H9 (cell line): ENCODE measurements at regions not wholly inside any gene's neighbourhood (a gene's known extent, or its start where the extent isn't known, plus 50 kb on each side); places are given as distances from the start of the nearest gene placed in this dataset.

Experiments
- DNase-seq: peaks from one replicate; pipeline ENCODE4 v3.0.0-alpha.2; 2017
- H2AFZ ChIP-seq: one replicate; pipeline ENCODE4 v1.6.1; 2013; ENCODE audit warnings: mild to moderate bottlenecking, low read length, control low read depth, moderate library complexity
- H2AK5ac ChIP-seq: 2 replicates; pipeline ENCODE4 v1.6.1; 2013; ENCODE audit warnings: low read length, control low read depth, mixed read lengths; ENCODE audit not compliant: insufficient read length
- H2BK120ac ChIP-seq: one replicate; pipeline ENCODE4 v1.6.1; 2013; ENCODE audit warnings: low read depth, mild to moderate bottlenecking, low read length, control low read depth, inconsistent platforms; ENCODE audit not compliant: poor library complexity, severe bottlenecking
- H2BK12ac ChIP-seq: 2 replicates; pipeline ENCODE4 v1.6.1; 2013; ENCODE audit warnings: low read length, control low read depth, mixed read lengths, low read depth; ENCODE audit not compliant: insufficient read length
- H2BK15ac ChIP-seq: 2 replicates; pipeline ENCODE4 v1.6.1; 2013; ENCODE audit warnings: low read depth, low read length, control low read depth
- H2BK20ac ChIP-seq: one replicate; pipeline ENCODE4 v1.6.1; 2013; ENCODE audit warnings: low read depth, mild to moderate bottlenecking, low read length, control low read depth, inconsistent platforms; ENCODE audit not compliant: poor library complexity, severe bottlenecking
- H2BK5ac ChIP-seq: 2 replicates; pipeline ENCODE4 v1.6.1; 2013; ENCODE audit warnings: low read length, control low read depth, mixed read lengths; ENCODE audit not compliant: insufficient read length
- H3K14ac ChIP-seq: 2 replicates; pipeline ENCODE4 v1.6.1; 2013; ENCODE audit warnings: low read length, control low read depth; ENCODE audit not compliant: insufficient read depth
- H3K18ac ChIP-seq: 2 replicates; pipeline ENCODE4 v1.6.1; 2013; ENCODE audit warnings: low read depth, mild to moderate bottlenecking, mixed read lengths, low read length, control low read depth; ENCODE audit not compliant: insufficient read length
- H3K23ac ChIP-seq: 2 replicates; pipeline ENCODE4 v1.6.1; 2013; ENCODE audit warnings: low read length, control low read depth, mixed read lengths, low read depth; ENCODE audit not compliant: insufficient read length
- H3K23me2 ChIP-seq: 2 replicates; pipeline ENCODE4 v1.6.1; 2013; ENCODE audit warnings: low read depth, mild to moderate bottlenecking, mixed read lengths, low read length, control low read depth; ENCODE audit not compliant: insufficient read length, poor library complexity, severe bottlenecking
- H3K27ac ChIP-seq: 2 replicates; pipeline ENCODE4 v1.5.1; 2013; ENCODE audit warnings: low read length, control low read depth, mixed read lengths, low read depth; ENCODE audit not compliant: insufficient read length
- H3K27me3 ChIP-seq: 2 replicates; pipeline ENCODE4 v1.6.1; 2013; ENCODE audit warnings: low read length, control low read depth, inconsistent platforms; ENCODE audit not compliant: insufficient read depth
- H3K4ac ChIP-seq: 2 replicates; pipeline ENCODE4 v1.6.1; 2013; ENCODE audit warnings: low read depth, mild to moderate bottlenecking, control low read depth, inconsistent platforms, low read length, moderate library complexity
- H3K4me1 ChIP-seq: 2 replicates; pipeline ENCODE4 v1.6.1; 2013; ENCODE audit warnings: low read length, control low read depth, inconsistent platforms; ENCODE audit not compliant: insufficient read depth
- H3K4me2 ChIP-seq: 2 replicates; pipeline ENCODE4 v1.6.1; 2013; ENCODE audit warnings: low read length, control low read depth, mixed read lengths; ENCODE audit not compliant: insufficient read length, insufficient read depth
- H3K56ac ChIP-seq: 2 replicates; pipeline ENCODE4 v1.6.1; 2013; ENCODE audit warnings: low read depth, mild to moderate bottlenecking, mixed read lengths, low read length, control low read depth; ENCODE audit not compliant: insufficient read length
- H3K79me1 ChIP-seq: 2 replicates; pipeline ENCODE4 v1.6.1; 2013; ENCODE audit warnings: low read depth, mild to moderate bottlenecking, moderate library complexity, low read length, control low read depth, inconsistent platforms; ENCODE audit not compliant: insufficient read depth, poor library complexity, severe bottlenecking
- H3K79me2 ChIP-seq: 2 replicates; pipeline ENCODE4 v1.6.1; 2013; ENCODE audit warnings: low read length, control low read depth, inconsistent platforms; ENCODE audit not compliant: insufficient read depth
- H3K9ac ChIP-seq: 2 replicates; pipeline ENCODE4 v1.6.1; 2013; ENCODE audit warnings: low read length, control low read depth, mixed read lengths; ENCODE audit not compliant: insufficient read length; ENCODE audit errors: extremely low read depth
- H3K9me3 ChIP-seq: one replicate; pipeline ENCODE4 v1.6.1; 2013; ENCODE audit warnings: low read depth, low read length, inconsistent platforms; ENCODE audit not compliant: control insufficient read depth
- H3T11ph ChIP-seq: one replicate; pipeline ENCODE4 v1.6.1; 2013; ENCODE audit warnings: mild to moderate bottlenecking, low read length, control low read depth, inconsistent platforms
- H4K20me1 ChIP-seq: one replicate; pipeline ENCODE4 v1.6.1; 2013; ENCODE audit not compliant: control insufficient read depth, insufficient read length, insufficient read depth
- H4K5ac ChIP-seq: 2 replicates; pipeline ENCODE4 v1.6.1; 2013; ENCODE audit warnings: low read depth, mild to moderate bottlenecking, mixed read lengths, low read length, control low read depth; ENCODE audit not compliant: insufficient read length
- H4K8ac ChIP-seq: replicated peaks from 2 replicates; pipeline ENCODE4 v1.6.1; 2013; ENCODE audit warnings: low read length, control low read depth, mixed read lengths, low read depth; ENCODE audit not compliant: insufficient read length
- H4K91ac ChIP-seq: 2 replicates; pipeline ENCODE4 v1.6.1; 2013; ENCODE audit warnings: low read depth, mild to moderate bottlenecking, moderate library complexity, mixed read lengths, low read length, control low read depth; ENCODE audit not compliant: insufficient read length
- H3K27ac Mint-ChIP-seq, 3 experiments: 2 replicates in 2 of 3; 3 replicates in 1 of 3; pipeline ENCODE4 v1.8.0; 2020 to 2021; ENCODE audit warnings: mixed read lengths in 3 of 3, mild to moderate bottlenecking in 1 of 3, moderate library complexity in 1 of 3
- H3K27me3 Mint-ChIP-seq: 2 replicates; pipeline ENCODE4 v1.8.0; 2021; ENCODE audit warnings: low read depth, mild to moderate bottlenecking, moderate library complexity, mixed read lengths
- H3K36me3 Mint-ChIP-seq, 3 experiments: 2 replicates in 2 of 3; 3 replicates in 1 of 3; pipeline ENCODE4 v1.8.0; 2020 to 2021; ENCODE audit warnings: low read depth in 3 of 3, mixed read lengths in 3 of 3; ENCODE audit not compliant: insufficient read depth in 1 of 3
- H3K4me1 Mint-ChIP-seq, 2 experiments: 2 replicates each; pipeline ENCODE4 v1.8.0; 2020; ENCODE audit warnings: mixed read lengths in 2 of 2
- H3K4me3 Mint-ChIP-seq, 2 experiments: 2 replicates in 1 of 2; 3 replicates in 1 of 2; pipeline ENCODE4 v1.8.0; 2020 to 2021; ENCODE audit warnings: mild to moderate bottlenecking in 2 of 2, mixed read lengths in 2 of 2, moderate library complexity in 1 of 2
- H3K9me3 Mint-ChIP-seq, 2 experiments: 2 replicates in 1 of 2; 3 replicates in 1 of 2; pipeline ENCODE4 v1.8.0; 2020; ENCODE audit warnings: mild to moderate bottlenecking in 2 of 2, mixed read lengths in 2 of 2, moderate library complexity in 1 of 2
- WGBS: extraction: QIAGEN DNeasy Blood & Tissue Kit; methylation state at CpG from one replicate; pipeline ENCODE4 v1.1.7; 2013; ENCODE audit warnings: missing lambda C conversion rate, low lambda C conversion rate, mixed read lengths; ENCODE audit not compliant: insufficient read length; ENCODE audit errors: extremely low coverage; 5-methylcytosine and 5-hydroxymethylcytosine counted together
- TF ChIP-seq, protein P1 (sequence below): fragments of 200-600 bp; sonication (generic); conservative IDR thresholded peaks from 3 replicates; pipeline ENCODE4 v1.8.0; 2021; ENCODE audit warnings: antibody characterized with exemption, mild to moderate bottlenecking

DNA sequence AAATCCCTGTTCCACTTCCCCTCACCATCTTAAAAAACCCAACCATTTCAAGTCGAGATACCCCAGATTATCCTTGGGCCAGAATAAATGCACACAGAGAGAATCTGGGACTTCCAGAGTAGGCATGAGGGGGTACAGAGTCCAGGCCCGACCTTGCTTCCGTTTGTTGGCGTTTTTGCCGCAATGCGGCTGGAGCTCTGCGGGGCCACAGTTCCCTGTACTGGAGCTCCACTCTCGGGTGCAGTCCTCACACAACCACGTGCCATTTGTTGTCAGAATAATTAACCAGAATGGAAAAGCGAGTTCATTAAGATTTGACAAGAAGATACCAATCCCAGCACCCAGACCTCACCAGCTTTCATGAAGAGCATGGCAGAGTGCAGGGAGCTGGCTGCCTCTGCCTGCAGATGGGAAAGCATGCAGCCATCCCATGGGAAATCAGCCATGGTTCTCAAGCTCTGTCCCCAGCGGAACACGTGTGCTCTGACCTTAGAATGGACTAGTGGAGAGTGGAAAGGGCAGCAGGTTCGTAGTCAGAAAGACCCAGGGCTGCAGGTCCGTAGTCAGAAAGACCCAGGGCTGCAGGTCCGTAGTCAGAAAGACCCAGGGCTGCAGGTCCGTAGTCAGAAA lies 472.8 kb downstream of the EIPR1 start:
- Mint-ChIP-seq H3K27ac (peak overlapping the region in 1 of 3 experiments; percentile 81; a peak in 2 of 7 replicates), H3K4me3 (no peak overlapping the region), H3K27me3 (peaks cover 8% of the 10 kb centered on the region), H3K9me3 (peaks cover 0 to 3% of the 10 kb centered on the region in 2 experiments; a peak in 2 of 5 replicates), H3K36me3 (peaks cover 0 to 3% (median 0%) of the 10 kb centered on the region in 3 experiments; a peak in 2 of 7 replicates), H3K4me1 (peaks cover 0 to 8% of the 10 kb centered on the region in 2 experiments; a peak in 2 of 4 replicates)
- H3K79me1 ChIP-seq, result no peaks in the 10 kb centered on the region
- no peaks in the 10 kb centered on the region for H3K4me1 ChIP-seq
- no peak overlapping the region for H3K56ac ChIP-seq
- no peak overlapping the region for H2BK120ac ChIP-seq
- no peak overlapping the region for H4K5ac ChIP-seq
- H2AFZ ChIP-seq, result no peak overlapping the region
- H3K23ac ChIP-seq, result no peak overlapping the region
- H3T11ph ChIP-seq, result no peak overlapping the region
- H4K20me1 ChIP-seq, result no peaks in the 10 kb centered on the region
- no peak overlapping the region for H3K14ac ChIP-seq
- H4K91ac ChIP-seq, result no peak overlapping the region
- no peak overlapping the region for H2AK5ac ChIP-seq
- H3K27ac ChIP-seq, result no peak overlapping the region
- no peak overlapping the region for H3K4ac ChIP-seq
- H3K79me2 ChIP-seq, result no peaks in the 10 kb centered on the region
- no peak overlapping the region for H2BK5ac ChIP-seq
- no peak overlapping the region for H3K4me2 ChIP-seq
- DNase-seq, result no peak
- no peak overlapping the region for H2BK20ac ChIP-seq
- H3K23me2 ChIP-seq, result no peaks in the 10 kb centered on the region
- no peak overlapping the region for H2BK12ac ChIP-seq
- TF ChIP-seq, protein P1, sequence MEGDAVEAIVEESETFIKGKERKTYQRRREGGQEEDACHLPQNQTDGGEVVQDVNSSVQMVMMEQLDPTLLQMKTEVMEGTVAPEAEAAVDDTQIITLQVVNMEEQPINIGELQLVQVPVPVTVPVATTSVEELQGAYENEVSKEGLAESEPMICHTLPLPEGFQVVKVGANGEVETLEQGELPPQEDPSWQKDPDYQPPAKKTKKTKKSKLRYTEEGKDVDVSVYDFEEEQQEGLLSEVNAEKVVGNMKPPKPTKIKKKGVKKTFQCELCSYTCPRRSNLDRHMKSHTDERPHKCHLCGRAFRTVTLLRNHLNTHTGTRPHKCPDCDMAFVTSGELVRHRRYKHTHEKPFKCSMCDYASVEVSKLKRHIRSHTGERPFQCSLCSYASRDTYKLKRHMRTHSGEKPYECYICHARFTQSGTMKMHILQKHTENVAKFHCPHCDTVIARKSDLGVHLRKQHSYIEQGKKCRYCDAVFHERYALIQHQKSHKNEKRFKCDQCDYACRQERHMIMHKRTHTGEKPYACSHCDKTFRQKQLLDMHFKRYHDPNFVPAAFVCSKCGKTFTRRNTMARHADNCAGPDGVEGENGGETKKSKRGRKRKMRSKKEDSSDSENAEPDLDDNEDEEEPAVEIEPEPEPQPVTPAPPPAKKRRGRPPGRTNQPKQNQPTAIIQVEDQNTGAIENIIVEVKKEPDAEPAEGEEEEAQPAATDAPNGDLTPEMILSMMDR, result no peak
- H3K9ac ChIP-seq, result no peak overlapping the region
- no peaks in the 10 kb centered on the region for H3K9me3 ChIP-seq
- no peaks in the 10 kb centered on the region for H3K27me3 ChIP-seq
- WGBS, result no CpG with 5 or more reads among the region's 16 CpGs
- H3K18ac ChIP-seq, result no peak overlapping the region
- no peak overlapping the region for H4K8ac ChIP-seq
- H2BK15ac ChIP-seq, result no peak overlapping the region
